Right lobe of liver (tissue), 6 donors: ENCODE measurements at regions not wholly inside any gene's neighbourhood (a gene's known extent, or its start where the extent isn't known, plus 50 kb on each side); places are given as distances from the start of the nearest gene placed in this dataset.

ENCODE experiments used
- ATAC-seq, 4 donors: fragments of 200-7000 bp; cut with Tn5 transposase; one replicate each; pipeline ENCODE4 v1.9.1; 2020; ENCODE audit warnings: mild to moderate bottlenecking in 4 of 4, moderate library complexity in 4 of 4
- DNase-seq, 3 donors: peaks; one replicate each; pipeline ENCODE4 v3.0.0-alpha.2; 2020
- H3K27ac ChIP-seq, 3 donors: fragments of 200-600 bp; one replicate each; pipeline ENCODE4 v1.8.0; 2022
- H3K27me3 ChIP-seq, 2 donors: fragments of 200-600 bp; one replicate each; pipeline ENCODE4 v1.8.0; 2022
- H3K36me3 ChIP-seq, 4 donors: fragments of 200-600 bp; sonication (generic) in 1 of 4; one replicate each; pipeline versions ENCODE4 v1.5.1 to v1.8.0; 2017 to 2022; ENCODE audit warnings: control low read depth in 1 of 4
- H3K4me1 ChIP-seq, 4 donors: fragments of 200-600 bp; sonication (generic) in 1 of 4; one replicate each; pipeline versions ENCODE4 v1.5.1 to v1.8.0; 2017 to 2022; ENCODE audit warnings: control low read depth in 1 of 4
- H3K4me3 ChIP-seq, 3 donors: fragments of 200-600 bp; one replicate each; pipeline ENCODE4 v1.8.0; 2022
- H3K9me3 ChIP-seq, 4 donors: fragments of 200-600 bp; sonication (generic) in 1 of 4; one replicate each; pipeline versions ENCODE4 v1.5.1 to v1.8.0; 2017 to 2022; ENCODE audit warnings: control low read depth in 1 of 4
- POLR2A ChIP-seq: fragments of 450-650 bp; IDR thresholded peaks from one replicate; pipeline ENCODE4 v1.6.1; 2017; ENCODE audit warnings: antibody characterized with exemption, mild to moderate bottlenecking
- WGBS: methylation state at CpG from one replicate; pipeline ENCODE4 v1.1.6; 2018; ENCODE audit warnings: low coverage, low lambda C conversion rate; ENCODE audit not compliant: insufficient coverage; ENCODE audit errors: missing lambda C conversion rate; 5-methylcytosine and 5-hydroxymethylcytosine counted together
- intact Hi-C, 2 donors: fragments of 100-400 bp; cut with DNase I; formaldehyde crosslinking; loops; one replicate each; pipeline versions ENCODE4 v1.11.2 to v1.14.1; 2022
- TF ChIP-seq, protein P1 (sequence below), 4 donors: fragments of 200-600 bp in 3 of 4; fragments of 450-650 bp in 1 of 4; IDR thresholded peaks; one replicate each; pipeline versions ENCODE4 v1.5.1 to v1.8.0; 2016 to 2022; ENCODE audit warnings: antibody characterized with exemption in 4 of 4, mild to moderate bottlenecking in 2 of 4
- donor health status: DM: no; HTN: yes; CAD: no.
- donor health status: DM: no; HTN: no; CAD: no.
- donor health status: DM: no; HTN: no; CAD: no.
- donor health status: DM: no; HTN: yes; CAD: no.
- donor health status: DM: no; HTN: yes; CAD: no.

DNA sequence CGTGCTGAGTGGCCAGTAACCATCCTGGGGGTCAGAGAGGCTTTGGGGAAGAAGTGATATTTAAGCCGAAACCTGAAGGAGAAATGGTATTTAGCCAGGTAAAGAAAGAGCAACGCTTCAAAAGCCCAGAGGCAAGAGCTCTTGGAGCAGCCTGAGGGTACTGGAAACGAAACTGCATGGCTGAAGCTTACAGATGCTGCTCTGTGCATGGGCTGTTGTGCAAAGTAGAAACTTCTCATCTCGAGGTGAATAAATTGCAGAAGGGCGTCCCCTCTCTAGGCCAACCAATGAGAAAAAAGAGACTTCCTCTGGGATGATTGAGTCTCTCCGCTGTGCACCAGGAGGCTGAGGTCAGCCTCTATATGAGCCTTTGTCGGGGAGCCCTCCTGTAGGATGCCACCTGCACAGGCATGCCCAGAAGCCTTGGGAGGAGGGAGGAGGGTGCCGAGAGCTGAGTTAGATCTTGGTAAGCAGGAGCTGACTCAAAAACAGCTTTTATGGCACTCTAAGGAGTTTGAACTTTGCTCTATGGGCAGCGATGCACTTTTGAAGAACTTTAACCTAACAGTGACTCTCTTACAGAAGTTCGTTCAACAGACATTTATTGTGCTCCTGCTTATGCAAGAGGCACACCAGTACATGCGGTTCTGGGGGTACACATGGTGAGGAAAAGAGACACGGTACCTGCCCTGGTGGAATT, 61.6 kb upstream of the EDN1 start:
- Histone ChIP-seq H3K9me3 (no peaks in the 10 kb centered on the region), H3K27ac (peak overlapping the region in 1 of 3 donors; percentile 74), H3K4me3 (peak overlapping the region in 1 of 3 donors; percentile 8), H3K4me1 (peaks cover 0 to 35% (median 3%) of the 10 kb centered on the region in 4 donors), H3K36me3 (no peaks in the 10 kb centered on the region), H3K27me3 (no peaks in the 10 kb centered on the region)
- ATAC-seq, result peak; percentile 75 to 87 (median 84)
- WGBS, result 45% methylated on average over 9 of the region's 13 CpGs
- DNase-seq, result peak in 1 of 3 donors; percentile 51
- TF ChIP-seq, protein P1, sequence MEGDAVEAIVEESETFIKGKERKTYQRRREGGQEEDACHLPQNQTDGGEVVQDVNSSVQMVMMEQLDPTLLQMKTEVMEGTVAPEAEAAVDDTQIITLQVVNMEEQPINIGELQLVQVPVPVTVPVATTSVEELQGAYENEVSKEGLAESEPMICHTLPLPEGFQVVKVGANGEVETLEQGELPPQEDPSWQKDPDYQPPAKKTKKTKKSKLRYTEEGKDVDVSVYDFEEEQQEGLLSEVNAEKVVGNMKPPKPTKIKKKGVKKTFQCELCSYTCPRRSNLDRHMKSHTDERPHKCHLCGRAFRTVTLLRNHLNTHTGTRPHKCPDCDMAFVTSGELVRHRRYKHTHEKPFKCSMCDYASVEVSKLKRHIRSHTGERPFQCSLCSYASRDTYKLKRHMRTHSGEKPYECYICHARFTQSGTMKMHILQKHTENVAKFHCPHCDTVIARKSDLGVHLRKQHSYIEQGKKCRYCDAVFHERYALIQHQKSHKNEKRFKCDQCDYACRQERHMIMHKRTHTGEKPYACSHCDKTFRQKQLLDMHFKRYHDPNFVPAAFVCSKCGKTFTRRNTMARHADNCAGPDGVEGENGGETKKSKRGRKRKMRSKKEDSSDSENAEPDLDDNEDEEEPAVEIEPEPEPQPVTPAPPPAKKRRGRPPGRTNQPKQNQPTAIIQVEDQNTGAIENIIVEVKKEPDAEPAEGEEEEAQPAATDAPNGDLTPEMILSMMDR (IDR thresholded peaks at IDR 0.05), result no peak
- TF ChIP-seq POLR2A, result no peak
- intact Hi-C loops, result no loop called here

DNA sequence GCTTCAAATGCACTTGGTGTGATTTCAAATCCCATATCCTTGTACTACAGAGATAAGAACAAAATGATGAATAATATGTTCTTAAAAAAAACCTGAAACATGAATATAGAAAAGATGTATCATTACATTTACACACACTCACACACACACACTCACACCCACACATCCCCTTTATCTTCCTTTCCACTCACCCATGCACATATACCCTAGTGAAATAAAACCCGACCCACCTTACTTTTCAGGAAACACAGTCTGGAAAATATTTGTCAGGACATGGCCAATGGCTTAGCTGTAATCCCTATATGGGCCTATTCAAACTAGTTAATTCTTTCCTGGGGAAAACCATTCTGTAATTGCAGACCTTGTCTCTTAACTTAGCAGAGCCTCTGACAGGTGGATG, 60.8 kb upstream of the EDN1 start:
- no peak for ATAC-seq
- DNase-seq, result no peak
- Histone ChIP-seq H3K27me3 (no peaks in the 10 kb centered on the region), H3K4me3 (no peak overlapping the region), H3K4me1 (peaks cover 0 to 38% (median 3%) of the 10 kb centered on the region in 4 donors), H3K27ac (peak overlapping the region in 1 of 3 donors; percentile 74), H3K9me3 (no peaks in the 10 kb centered on the region), H3K36me3 (no peaks in the 10 kb centered on the region)
- 83% methylated on average over 1 of the region's 1 CpG for WGBS
- no peak for TF ChIP-seq POLR2A
- TF ChIP-seq, protein P1 (IDR thresholded peaks at IDR 0.05), result no peak
- intact Hi-C loops, result no loop called here

- no peaks in the 10 kb centered on the region for H3K27me3 ChIP-seq
- no peak for DNase-seq
- peak; percentile 26 to 60 (median 40) for ATAC-seq
- H3K27ac ChIP-seq, result peak overlapping the region in 1 of 3 donors; percentile 74
- H3K36me3 ChIP-seq, result no peaks in the 10 kb centered on the region
- intact Hi-C loops, result loop anchor here in 1 of 2 donors (10.0 kb wide), 1 partner anchor 576 kb away; no protein-coding TSS in a partner anchor
- peaks cover 0 to 38% (median 3%) of the 10 kb centered on the region in 4 donors for H3K4me1 ChIP-seq
- H3K9me3 ChIP-seq, result no peaks in the 10 kb centered on the region
- H3K4me3 ChIP-seq, result no peak overlapping the region
- TF ChIP-seq, protein P1 (IDR thresholded peaks at IDR 0.05), result no peak
- no peak for TF ChIP-seq POLR2A
- 33% methylated on average over 6 of the region's 6 CpGs for WGBS
Measured at GRCh38 chr6:12230523-12230922, 59.6 kb upstream of the EDN1 start.

- Histone ChIP-seq H3K4me1 (peaks cover 0 to 38% (median 3%) of the 10 kb centered on the region in 4 donors), H3K27ac (no peak overlapping the region), H3K36me3 (no peaks in the 10 kb centered on the region), H3K27me3 (no peaks in the 10 kb centered on the region), H3K9me3 (no peaks in the 10 kb centered on the region), H3K4me3 (no peak overlapping the region)
- WGBS, result 47% methylated on average over 3 of the region's 3 CpGs
- TF ChIP-seq, protein P1 (IDR thresholded peaks at IDR 0.05), result no peak
- TF ChIP-seq POLR2A, result no peak
- ATAC-seq, result no peak
- no peak for DNase-seq
- intact Hi-C loops, result loop anchor here in 1 of 2 donors (10.0 kb wide), 1 partner anchor 578 kb away; no protein-coding TSS in a partner anchor
Measured at GRCh38 chr6:12232339-12232738, 57.8 kb upstream of the EDN1 start.
